ENCODE measurements at regions not wholly inside any gene's neighbourhood (a gene's known extent, or its start where the extent isn't known, plus 50 kb on each side); places are given as distances from the start of the nearest gene placed in this dataset.

- Histone ChIP-seq H3K79me2 (ENCODE audit: insufficient read depth, low read length) (no peaks in the 10 kb centered on the region), H3K4me3 (replicated peaks in 1 of 3; ENCODE audit: low read depth in 2 of 3, low read length in 3 of 3) (no peak overlapping the region), H3K36me3 (replicated peaks in 1 of 2; ENCODE audit: control insufficient read depth in 1 of 2, insufficient read depth in 2 of 2, low read length in 2 of 2) (no peaks in the 10 kb centered on the region), H4K20me1 (ENCODE audit: insufficient read depth, low read length) (no peaks in the 10 kb centered on the region), H3K9me3 (replicated peaks in 1 of 2; ENCODE audit: control insufficient read depth in 1 of 2, insufficient read depth in 1 of 2, low read length in 2 of 2) (no peaks in the 10 kb centered on the region), H3K4me1 (ENCODE audit: control insufficient read depth in 1 of 2, insufficient read depth in 2 of 2, low read length in 2 of 2) (no peaks in the 10 kb centered on the region), H3K27me3 (ENCODE audit: control insufficient read depth in 2 of 2, insufficient read depth in 2 of 2, low read length in 2 of 2) (no peaks in the 10 kb centered on the region), H3K9ac (ENCODE audit: insufficient read depth, low read length, poor library complexity, severe bottlenecking) (no peak overlapping the region), H3K27ac (ENCODE audit: low read depth in 1 of 2, low read length in 2 of 2) (no peak overlapping the region), H2AFZ (ENCODE audit: insufficient read depth, low read depth, low read length, poor library complexity, severe bottlenecking) (no peak overlapping the region), H3K4me2 (replicated peaks; ENCODE audit: extremely low read depth, low read length, poor library complexity, severe bottlenecking) (no peak overlapping the region)
- WGBS (ENCODE audit: insufficient coverage) = 98% methylated on average over 5 of the region's 5 CpGs
- H3K27ac Mint-ChIP-seq = no peak overlapping the region
- no peaks in the 10 kb centered on the region for H3K4me1 Mint-ChIP-seq
- peaks cover 0 to 11% (median 5%) of the 10 kb centered on the region in 7 donors for H3K9me3 Mint-ChIP-seq
- H3K36me3 Mint-ChIP-seq = no peaks in the 10 kb centered on the region
- no peak overlapping the region for H3K4me3 Mint-ChIP-seq
- no peak for TF ChIP-seq CTCF (IDR thresholded peaks at IDR 0.05)
- intact Hi-C loops (cut with micrococcal nuclease) = no loop called here
- H3K27me3 Mint-ChIP-seq (ENCODE audit: low read depth in 3 of 3) = peaks cover 0 to 15% (median 4%) of the 10 kb centered on the region in 3 donors
- no peak for DNase-seq
These were observed 54.3 kb upstream of the PKDCC start for GRCh38 chr2:41993435-41993925.

GRCh38 chr2:41994233-41994637 lies 53.6 kb upstream of the PKDCC start:
- Mint-ChIP-seq H3K36me3 (no peaks in the 10 kb centered on the region), H3K4me3 (no peak overlapping the region), H3K27ac (no peak overlapping the region), H3K4me1 (no peaks in the 10 kb centered on the region), H3K9me3 (peaks cover 0 to 11% (median 5%) of the 10 kb centered on the region in 7 donors), H3K27me3 (ENCODE audit: low read depth in 3 of 3) (peaks cover 0 to 15% (median 4%) of the 10 kb centered on the region in 3 donors)
- intact Hi-C loops (cut with micrococcal nuclease) = no loop called here
- Histone ChIP-seq H3K27ac (ENCODE audit: low read depth in 1 of 2, low read length in 2 of 2) (no peak overlapping the region), H3K36me3 (replicated peaks in 1 of 2; ENCODE audit: control insufficient read depth in 1 of 2, insufficient read depth in 2 of 2, low read length in 2 of 2) (no peaks in the 10 kb centered on the region), H3K79me2 (ENCODE audit: insufficient read depth, low read length) (no peaks in the 10 kb centered on the region), H3K9ac (ENCODE audit: insufficient read depth, low read length, poor library complexity, severe bottlenecking) (no peak overlapping the region), H3K4me3 (replicated peaks in 1 of 3; ENCODE audit: low read depth in 2 of 3, low read length in 3 of 3) (no peak overlapping the region), H3K27me3 (ENCODE audit: control insufficient read depth in 2 of 2, insufficient read depth in 2 of 2, low read length in 2 of 2) (no peaks in the 10 kb centered on the region), H3K4me2 (replicated peaks; ENCODE audit: extremely low read depth, low read length, poor library complexity, severe bottlenecking) (no peak overlapping the region), H3K9me3 (replicated peaks in 1 of 2; ENCODE audit: control insufficient read depth in 1 of 2, insufficient read depth in 1 of 2, low read length in 2 of 2) (no peaks in the 10 kb centered on the region), H3K4me1 (ENCODE audit: control insufficient read depth in 1 of 2, insufficient read depth in 2 of 2, low read length in 2 of 2) (no peaks in the 10 kb centered on the region), H4K20me1 (ENCODE audit: insufficient read depth, low read length) (no peaks in the 10 kb centered on the region), H2AFZ (ENCODE audit: insufficient read depth, low read depth, low read length, poor library complexity, severe bottlenecking) (no peak overlapping the region)
- DNase-seq = no peak
- TF ChIP-seq CTCF (IDR thresholded peaks at IDR 0.05) = no peak
- WGBS (ENCODE audit: insufficient coverage) = 98% methylated on average over 5 of the region's 5 CpGs
